COLO668 (cell line): ENCODE measurements at regions not wholly inside any gene's neighbourhood (a gene's known extent, or its start where the extent isn't known, plus 50 kb on each side); places are given as distances from the start of the nearest gene placed in this dataset.
"Not testable (repeated sequence)": the region's sequence is repeated elsewhere in the genome, so short reads cannot be mapped to it uniquely, and the experiment has no call there.

Experiments
- DNase-seq: peaks from one replicate; lab custom pipeline; 2025; ENCODE audit not compliant: unreplicated experiment; lab: John Stamatoyannopoulos, UW

- DNase-seq: peak; percentile 31
Observed at GRCh38 chr15:81939604-81940440, 106.0 kb downstream of the MEX3B start.

GRCh38 chr15:81937189-81937588, 108.6 kb downstream of the MEX3B start:
- no peak for DNase-seq

GRCh38 chr15:81930582-81931369, 115.0 kb downstream of the MEX3B start:
- DNase-seq: no peak

GRCh38 chr15:81929557-81929956, 116.3 kb downstream of the MEX3B start:
- DNase-seq: no peak

- no peak for DNase-seq
Observed at GRCh38 chr15:81926981-81927380, 118.8 kb downstream of the MEX3B start.

- DNase-seq: no peak
Observed at GRCh38 chr15:81924729-81925128, 121.1 kb downstream of the MEX3B start.

GRCh38 chr15:81923561-81924350, 122.1 kb downstream of the MEX3B start:
- DNase-seq: no peak

- no peak for DNase-seq
Observed at GRCh38 chr15:81922143-81922542, 123.7 kb downstream of the MEX3B start.

- no peak for DNase-seq
Observed at GRCh38 chr15:81921163-81921562, 124.7 kb downstream of the MEX3B start.

- DNase-seq: not testable (repeated sequence)
Observed at GRCh38 chr15:81918767-81919166, 127.1 kb downstream of the MEX3B start.

GRCh38 chr15:81916451-81916850, 129.4 kb downstream of the MEX3B start:
- no peak for DNase-seq

GRCh38 chr15:81915990-81916389, 129.8 kb downstream of the MEX3B start:
- no peak for DNase-seq

- DNase-seq: peak; percentile 96
Observed at GRCh38 chr15:81914734-81915256, 131.0 kb downstream of the MEX3B start.

GRCh38 chr15:81914333-81914732, 131.5 kb downstream of the MEX3B start:
- no peak for DNase-seq

- DNase-seq: no peak
Observed at GRCh38 chr15:81911022-81911971, 134.5 kb downstream of the MEX3B start.

GRCh38 chr15:81910355-81911021, 135.3 kb downstream of the MEX3B start:
- DNase-seq: no peak

GRCh38 chr15:81909011-81909358, 136.8 kb downstream of the MEX3B start:
- no peak for DNase-seq

GRCh38 chr15:81908111-81908510, 137.7 kb downstream of the MEX3B start:
- no peak for DNase-seq

GRCh38 chr15:81907521-81907920, 138.3 kb downstream of the MEX3B start:
- no peak for DNase-seq

GRCh38 chr15:81905889-81906288, 139.9 kb downstream of the MEX3B start:
- DNase-seq: no peak
